HEK293 (cell line): ENCODE measurements at regions not wholly inside any gene's neighbourhood (a gene's known extent, or its start where the extent isn't known, plus 50 kb on each side); places are given as distances from the start of the nearest gene placed in this dataset.

Source experiments
- KLF1 ChIP-seq: fragments of 450-650 bp; formaldehyde crosslinking; IDR thresholded peaks from 2 replicates; pipeline ENCODE4 v1.5.1; 2016; ENCODE audit warnings: missing biosample characterization, missing genetic modification characterization
- ZNF639 ChIP-seq: fragments of 450-650 bp; formaldehyde crosslinking; IDR thresholded peaks from 2 replicates; pipeline ENCODE4 v1.5.1; 2016; ENCODE audit warnings: missing biosample characterization, missing genetic modification characterization

- no peak for TF ChIP-seq ZNF639 (tag by site-specific recombination)
- no peak for TF ChIP-seq KLF1 (tag by site-specific recombination)
Measured at GRCh38 chr15:38084289-38084688, 149.8 kb downstream of the TMCO5A start.
